ENCODE measurements at regions not wholly inside any gene's neighbourhood (a gene's known extent, or its start where the extent isn't known, plus 50 kb on each side); places are given as distances from the start of the nearest gene placed in this dataset.

DNA sequence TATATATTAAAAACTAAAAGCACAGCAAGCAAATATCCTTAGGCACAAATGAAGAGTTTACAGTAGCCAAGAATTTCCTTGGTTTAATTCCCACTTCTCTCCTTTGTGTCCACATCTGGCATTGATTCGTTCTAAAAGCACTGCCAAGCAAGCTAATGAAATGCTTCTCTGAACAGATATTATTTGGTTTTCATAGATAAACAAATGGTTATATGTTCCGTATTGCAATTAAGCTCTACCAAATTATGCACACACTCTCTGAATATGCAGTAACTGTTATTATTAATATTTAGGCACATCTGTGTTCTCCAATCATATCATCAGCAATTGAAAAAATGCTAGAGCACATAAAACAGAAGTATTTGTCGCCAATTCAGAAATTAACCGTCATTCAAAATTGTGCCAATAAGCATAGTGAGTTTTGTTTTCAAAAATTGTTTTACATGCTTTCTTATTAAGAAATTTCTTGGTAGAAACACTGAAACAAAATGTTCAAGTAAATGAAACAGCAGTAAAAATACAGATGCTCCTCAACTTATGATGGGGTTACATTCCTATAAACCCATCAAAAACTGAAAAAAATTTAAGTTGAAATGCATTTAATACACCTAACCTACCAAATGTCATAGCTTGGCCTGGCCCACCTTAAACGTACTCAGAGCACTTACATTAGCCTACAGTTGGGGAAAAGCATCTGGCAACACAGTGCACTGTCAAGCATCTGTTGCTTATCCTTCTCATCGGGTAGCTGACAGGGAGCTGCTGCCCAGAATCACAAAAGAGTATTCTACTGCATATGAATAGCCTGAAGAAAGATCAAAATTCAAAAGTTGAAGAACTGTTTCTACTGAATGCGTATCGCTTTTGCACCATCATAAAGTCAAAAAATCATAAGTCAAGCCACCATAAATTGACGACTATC is 2134.7 kb downstream of the PCDH9 start:
- DNase-seq: no peak

DNA sequence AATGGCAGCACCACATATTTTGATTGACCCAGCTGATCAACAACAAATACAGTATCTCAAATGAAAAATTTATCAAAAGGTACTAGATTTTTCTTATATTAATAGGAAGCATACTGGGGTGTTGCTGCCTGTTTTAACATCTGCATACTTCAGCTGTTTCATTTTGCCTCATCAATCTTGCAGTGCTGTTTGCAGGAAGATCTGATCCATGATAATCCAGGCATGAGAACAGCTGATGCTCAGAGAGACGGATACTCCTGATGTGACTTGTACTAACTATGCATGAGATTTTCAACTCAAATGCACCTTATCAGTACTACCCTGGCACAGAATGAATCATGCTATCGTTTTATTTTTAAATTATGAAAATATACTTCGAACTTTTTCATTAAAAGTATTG is 2136.8 kb downstream of the PCDH9 start:
- no peak for DNase-seq

DNA sequence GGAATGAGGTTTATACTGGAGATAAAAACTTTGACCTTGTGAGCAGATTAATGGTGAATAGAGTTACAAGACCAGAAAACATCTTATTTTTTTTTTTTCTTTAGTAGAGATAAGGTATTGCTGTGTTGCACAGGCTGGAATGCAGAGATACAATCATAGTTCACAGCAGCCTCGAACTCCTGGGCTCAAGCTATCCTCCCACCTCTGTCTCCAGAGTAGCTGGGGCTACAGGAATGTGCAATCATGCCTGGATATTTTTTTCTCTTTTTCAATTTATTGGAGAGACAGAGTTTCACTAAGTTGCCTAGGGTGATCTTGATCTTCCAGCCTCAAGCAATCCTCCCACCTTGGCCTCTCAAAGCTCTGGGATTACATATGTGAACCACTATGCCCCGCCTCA is 2139.1 kb downstream of the PCDH9 start:
- no peak for DNase-seq

DNA sequence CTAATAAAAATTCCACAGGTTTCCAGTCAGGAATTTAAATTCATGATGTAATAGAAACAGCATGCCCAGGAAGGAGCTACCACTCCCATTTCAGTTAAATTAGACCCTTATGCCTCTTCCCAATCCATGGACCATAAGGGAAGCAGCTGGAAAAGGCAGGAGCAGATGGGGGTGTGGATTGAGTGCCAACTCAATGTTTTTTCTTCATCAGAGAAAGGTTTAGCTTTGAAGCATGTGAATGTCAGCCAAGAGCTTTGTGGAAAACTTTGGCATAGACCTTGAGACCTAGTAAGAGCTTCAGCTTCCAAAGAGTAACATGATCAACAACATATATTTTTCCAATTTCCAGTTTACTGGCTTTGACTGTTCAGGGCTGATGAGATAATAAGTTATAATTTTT is 2139.9 kb downstream of the PCDH9 start:
- no peak for DNase-seq

DNA sequence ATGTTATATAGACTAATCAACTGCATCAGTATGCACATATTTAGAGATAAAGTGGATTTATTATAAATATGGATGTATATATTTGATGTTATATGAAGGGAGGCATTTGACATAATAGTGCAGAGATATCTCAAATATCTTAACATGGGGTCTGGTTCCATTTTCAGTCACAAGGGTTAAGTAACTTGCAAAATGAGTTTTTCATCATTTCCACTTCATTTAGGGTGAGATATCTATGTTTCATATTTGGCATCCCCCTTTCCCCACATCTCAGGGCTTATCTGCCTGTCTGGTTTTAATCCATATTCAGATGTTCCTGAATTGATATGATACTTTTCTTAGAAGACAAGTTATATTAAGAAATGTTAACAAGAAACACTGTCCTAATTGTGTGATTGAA is 2141.2 kb downstream of the PCDH9 start:
- no peak for DNase-seq

DNA sequence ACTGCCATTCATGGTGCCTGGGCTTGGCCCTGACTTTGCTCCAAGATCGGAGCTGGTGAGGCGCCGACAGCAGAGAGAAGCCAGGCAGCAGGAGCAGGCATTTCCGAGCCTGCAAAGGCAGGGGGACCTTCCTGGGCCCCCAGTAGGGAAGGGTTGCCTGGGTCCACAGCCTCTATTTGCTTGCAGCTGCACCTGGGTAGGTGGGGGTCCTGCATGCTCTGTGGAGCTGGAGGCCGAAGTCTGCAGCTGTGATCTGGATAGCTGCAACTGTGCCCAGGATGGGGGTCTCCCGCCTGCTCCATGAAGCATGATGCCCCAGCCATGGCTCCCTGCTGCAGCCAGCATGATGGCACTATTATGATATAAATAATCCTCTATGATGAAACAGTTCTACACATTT is 2144.2 kb downstream of the PCDH9 start:
- DNase-seq: no peak

DNA sequence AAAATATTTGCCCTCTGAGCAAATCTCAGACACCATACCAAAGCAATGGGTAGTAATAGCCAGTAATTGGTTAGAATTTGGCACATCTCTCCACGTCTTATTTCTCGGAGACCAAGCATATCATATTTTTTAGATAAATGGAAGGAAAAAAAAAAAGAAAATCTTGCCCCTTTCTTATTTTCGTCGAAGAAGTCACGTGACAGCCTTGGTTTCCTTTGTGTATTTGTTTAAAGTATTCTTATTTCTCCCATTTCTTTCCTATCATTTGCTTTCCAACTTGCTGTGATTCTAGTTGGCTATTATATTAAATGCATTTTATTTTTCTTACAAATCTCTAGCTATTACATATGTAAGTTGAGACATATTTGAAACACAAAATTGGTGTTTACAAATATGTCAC is 2155.9 kb downstream of the PCDH9 start:
- DNase-seq: no peak

DNA sequence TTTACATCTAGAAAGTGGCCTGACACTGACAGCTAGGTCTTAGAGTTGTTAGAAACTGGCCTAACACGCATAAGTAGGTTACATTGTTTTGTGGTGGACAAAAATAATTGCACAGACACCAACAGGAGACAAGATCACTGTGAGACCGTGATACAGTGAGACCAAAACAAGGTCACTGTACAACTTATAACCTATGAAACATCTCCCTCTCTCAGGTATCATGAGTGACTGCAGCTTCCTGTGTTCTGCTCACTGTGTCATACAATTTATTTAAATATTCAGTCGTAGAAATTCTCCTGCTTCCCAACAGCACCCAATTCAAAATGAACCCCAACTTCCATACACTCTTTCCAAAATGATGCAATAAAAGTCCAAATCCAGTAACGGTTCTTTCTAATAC is 2165.2 kb downstream of the PCDH9 start:
- no peak for DNase-seq

DNA sequence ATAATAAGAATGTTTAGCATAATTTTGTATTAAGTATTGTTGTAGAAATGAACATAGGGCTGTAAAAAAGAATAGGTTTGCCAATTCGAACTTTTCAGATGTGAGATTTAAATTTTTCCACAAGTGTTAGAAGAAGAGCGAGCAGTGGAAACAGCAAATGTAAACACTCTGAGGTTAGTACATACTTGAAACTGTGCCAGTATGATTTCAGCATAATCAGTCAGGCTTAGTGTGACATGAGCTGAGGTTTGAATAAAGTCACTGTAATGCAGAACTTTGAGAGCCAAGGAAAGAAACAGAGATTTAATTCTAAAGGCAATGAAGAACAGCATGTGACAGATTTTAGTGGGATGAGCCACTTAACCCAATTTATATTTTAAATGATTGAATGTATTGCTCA is 2166.4 kb downstream of the PCDH9 start:
- no peak for DNase-seq

DNA sequence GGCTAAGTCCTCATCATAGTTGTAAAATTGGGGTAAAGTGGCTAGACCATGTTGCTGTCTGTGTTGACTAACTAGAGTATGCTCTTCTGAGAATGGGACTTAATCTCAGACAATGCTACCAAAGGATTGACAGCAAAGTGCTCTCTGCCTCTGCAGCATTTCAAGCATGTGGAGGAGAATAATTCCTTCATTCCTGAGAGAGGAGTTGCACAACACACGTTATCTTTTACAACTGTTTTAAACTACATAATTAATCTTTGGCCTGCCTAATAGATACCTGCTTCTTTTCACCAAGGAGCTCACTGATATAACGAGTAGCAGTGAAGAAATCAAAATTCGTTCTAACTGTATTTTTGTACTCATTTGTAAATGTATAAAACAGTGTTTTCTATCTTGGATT is 2172.2 kb downstream of the PCDH9 start:
- no peak for DNase-seq

DNA sequence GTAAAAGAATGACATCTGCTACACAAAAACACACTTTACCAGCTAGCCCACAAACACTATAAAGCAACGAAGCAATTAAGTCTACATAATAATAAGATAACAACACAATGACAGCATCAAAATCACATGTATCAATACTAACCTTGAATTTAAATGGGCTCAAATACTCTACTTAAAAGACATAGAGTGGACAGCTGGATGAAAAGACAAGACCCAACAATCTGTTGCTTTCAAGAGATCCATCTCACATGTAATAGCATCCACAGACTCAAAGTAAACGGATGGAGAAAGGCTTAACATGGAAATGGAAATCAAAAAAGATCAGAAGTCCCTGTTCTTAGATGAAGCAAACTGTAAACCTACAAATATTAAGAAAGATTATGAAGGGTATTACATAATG is 2175.9 kb downstream of the PCDH9 start:
- DNase-seq: no peak

DNA sequence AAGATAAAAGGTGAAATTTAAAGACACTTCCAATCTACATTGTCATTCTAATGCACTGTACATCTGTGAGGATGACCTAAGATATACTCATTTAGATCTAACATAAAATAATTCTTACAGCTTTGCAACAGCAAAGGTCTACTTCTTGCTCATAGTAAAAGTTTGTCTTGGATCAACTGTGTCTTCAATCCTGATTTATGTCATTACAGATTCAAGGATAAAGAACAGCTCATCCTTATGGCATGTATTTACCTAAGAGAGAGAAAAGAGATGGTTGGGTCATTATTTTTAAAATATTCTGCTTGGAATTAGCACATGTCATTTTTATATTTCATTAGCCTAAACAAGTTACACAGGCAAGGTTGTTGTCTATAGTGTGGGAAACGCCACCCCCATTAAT is 2193.1 kb downstream of the PCDH9 start:
- DNase-seq: no peak

DNA sequence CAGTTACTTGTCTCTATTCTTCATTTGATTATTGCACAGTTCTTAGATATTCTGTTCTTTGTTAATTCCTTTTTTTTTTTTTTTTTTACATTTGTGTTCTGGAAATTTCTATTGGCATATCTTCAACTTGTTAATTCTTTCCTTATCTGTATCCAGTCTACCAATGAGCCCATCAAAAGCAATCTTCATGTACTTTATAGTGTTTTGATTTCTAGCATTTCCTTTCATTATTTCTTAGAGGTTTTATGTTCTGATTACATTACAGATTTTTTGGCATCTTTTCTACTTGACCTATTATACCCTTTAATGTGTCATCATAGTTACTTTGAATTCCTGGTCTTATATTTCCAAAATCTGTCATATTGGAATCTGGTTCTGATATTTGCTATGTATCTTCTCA is 2194.8 kb downstream of the PCDH9 start:
- DNase-seq: no peak

DNA sequence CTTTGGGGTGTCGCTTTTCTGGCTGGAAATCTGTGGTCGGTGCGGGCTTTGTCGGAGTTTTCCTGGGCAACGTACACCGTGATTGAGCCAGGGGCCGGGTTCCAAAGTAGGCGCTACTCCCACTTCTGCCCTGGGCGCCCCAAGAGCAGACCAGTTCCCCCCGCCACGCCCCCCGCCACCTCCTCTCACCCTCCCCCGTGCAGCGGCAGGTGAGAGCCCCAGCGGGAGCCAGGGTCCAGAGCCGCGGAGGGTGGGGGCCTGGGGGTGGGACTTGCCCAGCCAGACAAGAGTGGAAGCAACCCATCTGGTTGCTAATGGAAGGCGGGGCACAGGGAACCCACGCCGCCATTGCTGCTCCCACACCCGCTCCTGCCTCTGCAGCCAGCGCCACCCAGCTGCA is 2195.9 kb downstream of the PCDH9 start:
- DNase-seq: no peak

DNA sequence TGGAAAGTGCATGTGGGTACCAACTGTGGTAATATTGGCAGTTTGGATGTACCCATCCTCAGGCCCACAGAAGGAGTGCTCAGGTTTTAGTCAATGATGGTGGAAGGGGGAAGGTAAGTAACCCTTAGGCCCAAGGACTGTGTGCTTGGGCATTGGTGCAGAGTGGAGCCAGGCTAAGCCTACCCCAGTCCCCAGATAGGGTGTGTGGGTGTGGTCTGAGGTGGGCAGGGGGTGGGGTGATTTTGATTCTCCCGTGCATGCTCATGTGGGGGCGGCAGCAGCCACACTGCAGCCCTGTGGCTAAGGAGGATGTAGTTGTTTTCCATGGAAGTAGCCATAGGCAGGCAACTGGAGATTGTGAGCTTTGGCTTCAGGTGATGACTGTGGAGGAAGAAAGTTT is 2197.3 kb downstream of the PCDH9 start:
- DNase-seq: no peak

DNA sequence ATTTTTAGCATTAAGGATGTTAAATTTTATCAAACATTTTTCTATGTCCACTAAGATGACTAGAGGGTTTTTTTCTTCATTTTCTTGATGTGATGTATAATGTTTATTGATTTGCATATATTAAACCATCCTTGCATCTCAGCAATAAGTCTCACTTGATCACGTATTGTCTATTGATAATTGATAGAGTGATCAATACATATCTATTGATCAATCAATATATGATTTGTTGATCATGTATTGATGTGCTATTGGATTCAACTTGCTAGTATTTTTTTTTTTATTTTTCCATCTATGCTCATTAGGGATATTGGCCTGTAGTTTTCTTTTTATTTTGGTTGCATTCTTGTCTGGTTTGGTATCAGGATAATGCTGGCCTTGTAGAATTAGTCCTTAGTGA is 2202.0 kb downstream of the PCDH9 start:
- DNase-seq: no peak

DNA sequence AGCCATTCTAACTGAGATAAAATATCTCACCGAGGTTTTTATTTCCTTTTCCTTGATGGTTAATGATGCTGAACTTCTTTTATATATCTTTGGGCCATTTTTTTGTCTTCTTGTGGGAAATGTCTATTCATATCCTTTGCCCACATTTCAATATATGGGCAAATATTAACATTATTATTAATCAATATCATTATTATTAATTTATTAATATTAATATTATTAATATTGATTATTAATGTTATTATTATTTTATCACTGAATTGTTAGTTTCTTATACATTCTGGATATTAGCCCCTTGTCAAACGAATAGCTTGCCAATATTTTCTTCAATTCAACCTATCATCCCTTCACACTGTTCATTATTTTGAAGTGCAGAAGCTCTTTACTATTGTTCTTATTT is 2203.6 kb downstream of the PCDH9 start:
- DNase-seq: no peak

DNA sequence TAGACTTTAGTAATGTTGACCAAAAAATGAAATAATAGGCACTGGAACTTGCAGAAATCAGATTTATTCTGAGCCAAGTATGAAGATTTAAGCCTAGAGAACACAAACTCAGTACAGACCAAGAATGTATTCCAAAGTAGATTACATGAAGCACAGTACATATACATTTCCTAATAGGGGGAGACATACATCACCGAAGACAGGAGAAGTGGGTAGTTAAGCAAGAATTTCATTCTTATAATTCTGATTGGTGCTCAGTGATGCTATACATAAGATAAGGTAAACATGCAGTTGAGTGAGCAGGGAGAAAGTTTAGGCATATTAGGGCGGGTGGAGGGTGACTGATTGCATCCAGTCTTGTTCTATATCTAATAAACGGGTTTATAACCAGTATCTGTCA is 2218.8 kb downstream of the PCDH9 start:
- DNase-seq: no peak

DNA sequence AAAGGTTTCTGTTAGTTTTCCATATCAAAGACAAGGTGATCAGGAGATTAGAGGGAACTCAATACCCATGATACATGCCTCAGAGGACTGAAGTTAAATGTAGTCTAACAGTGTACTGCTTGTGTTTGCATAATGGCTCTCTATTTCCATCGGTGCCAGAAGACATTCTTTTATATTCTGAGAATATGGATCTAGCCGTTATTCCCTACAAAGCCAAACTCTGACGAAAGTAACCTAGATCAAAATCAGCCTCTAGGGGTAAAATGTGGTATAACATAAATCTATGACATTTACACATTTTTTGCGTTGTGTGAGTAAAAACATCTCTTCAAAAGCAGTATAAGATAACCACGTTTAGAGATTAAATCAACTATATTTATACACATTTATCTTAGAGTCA is 2232.7 kb downstream of the PCDH9 start:
- DNase-seq: no peak

DNA sequence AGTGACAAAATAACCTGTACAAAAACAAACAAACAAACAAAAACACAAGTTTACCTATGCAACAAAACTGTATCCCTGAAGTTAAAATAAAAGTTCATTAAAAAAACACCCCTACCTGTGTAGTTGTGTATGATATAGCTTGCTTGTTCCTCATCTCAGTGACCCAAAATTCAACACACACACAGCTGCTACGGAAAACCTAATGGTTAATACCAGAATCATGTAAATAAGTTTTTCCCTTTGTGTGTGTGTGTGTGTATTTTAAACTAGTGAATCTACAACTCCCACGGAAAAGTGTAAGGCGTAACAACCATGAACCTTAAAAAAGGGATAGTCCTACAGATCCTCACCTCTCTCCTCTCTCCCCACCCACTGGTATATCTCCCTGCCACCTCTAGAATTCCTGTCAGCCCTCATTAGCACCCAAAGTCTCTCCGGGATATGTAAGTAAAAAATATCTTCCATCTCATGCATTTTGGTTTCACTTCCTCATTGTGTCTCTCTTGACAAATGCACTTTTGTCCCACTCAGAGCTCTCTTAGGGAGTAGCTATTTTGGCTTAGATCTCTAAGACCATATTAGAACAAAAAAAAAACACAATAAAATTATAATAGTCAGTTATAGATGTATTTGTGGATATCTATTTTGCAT is 2236.5 kb downstream of the PCDH9 start:
- DNase-seq: no peak

DNA sequence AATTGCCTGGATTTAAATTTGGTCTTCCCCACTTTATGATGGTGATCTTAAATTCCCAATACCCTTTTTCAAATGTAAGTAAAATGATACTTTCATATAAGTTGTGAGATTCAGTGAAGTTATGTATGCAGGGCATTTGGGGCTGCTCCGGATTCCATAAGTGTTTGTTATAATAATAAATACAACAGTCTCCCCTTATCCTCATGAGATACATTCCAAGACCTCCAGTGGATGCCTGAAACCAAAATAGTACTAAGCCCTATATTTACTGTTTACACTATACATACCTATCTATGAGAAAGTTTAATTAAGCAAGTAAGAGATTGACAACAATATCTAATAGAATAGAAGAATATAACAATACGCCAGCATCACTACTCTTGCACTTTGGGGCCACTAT is 2237.8 kb downstream of the PCDH9 start:
- DNase-seq: no peak

DNA sequence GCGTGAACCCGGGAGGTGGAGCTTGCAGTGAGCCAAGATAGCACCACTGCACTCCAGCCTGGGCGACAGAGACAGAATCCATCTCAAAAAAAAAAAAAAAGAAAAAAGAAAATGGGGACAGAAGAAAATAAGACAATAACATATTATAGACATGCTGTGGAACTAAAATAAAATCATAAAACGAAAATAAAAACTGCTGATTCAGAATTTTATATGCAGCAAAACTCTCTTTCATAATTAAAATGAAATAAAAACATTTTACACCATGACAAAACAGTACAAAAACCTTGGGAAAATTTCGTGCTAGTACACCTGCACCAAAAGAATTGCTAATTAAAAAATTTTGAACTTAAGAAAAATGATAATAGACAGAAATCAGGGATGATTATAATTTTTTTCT is 2245.1 kb downstream of the PCDH9 start:
- no peak for DNase-seq

DNA sequence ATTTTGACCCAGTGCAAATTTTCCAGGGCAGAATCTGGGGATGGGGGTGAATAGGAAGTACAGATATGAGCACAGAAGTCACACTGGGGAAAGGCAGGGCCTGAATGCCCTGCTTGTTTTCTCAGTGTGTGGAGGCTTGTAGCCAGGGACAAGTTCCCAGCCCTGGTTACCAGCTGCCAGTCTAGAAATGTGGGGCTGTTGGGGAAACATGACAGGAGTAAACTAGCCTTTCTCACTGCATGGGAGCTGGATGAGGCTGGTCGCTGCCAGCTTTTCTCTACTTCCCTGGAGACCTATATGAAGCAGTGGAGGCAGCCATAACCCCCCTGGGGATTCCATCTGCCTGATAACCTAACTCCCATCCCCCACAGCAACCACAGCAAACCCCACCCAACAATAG is 2267.7 kb downstream of the PCDH9 start:
- no peak for DNase-seq

DNA sequence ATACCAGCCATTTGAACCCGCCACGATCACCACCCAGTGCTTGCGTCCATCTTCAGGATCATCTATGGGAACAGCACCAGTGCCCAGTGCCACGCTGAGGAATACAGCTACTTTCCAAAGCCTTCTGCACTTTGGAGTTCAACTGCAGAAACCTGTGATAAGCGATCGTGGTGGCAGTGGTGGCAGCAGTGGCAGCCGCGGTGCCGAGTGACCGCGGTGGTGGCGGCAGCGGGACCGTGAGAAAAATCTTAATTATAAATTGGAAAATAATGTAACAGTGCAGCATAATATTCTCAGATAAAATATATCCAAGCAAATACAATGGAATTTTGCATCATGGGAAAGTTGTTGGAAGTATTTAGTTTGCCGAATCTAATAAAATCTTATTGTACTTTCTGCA is 2270.9 kb downstream of the PCDH9 start:
- DNase-seq: no peak

DNA sequence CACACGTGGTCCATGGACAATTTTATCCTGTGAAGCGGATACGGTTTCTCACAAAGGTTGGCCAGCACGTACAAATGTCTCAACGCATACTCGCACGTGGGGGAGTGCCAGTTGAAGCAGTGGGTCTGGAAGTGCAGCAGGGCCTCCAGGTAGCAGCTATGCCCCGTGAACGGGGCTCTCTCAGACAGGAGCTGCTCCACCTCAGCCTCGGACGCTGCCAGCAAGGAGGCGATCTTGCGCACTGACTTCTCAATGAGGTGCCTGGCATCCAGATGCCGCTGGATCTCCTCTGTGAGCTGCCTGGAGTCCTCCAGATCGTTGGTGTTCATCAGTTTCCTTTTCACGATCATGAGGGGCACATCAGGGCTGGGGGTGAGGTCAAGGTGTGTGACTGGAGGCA is 2272.0 kb downstream of the PCDH9 start:
- no peak for DNase-seq
